MM.1S (cell line): ENCODE measurements at regions not wholly inside any gene's neighbourhood (a gene's known extent, or its start where the extent isn't known, plus 50 kb on each side); places are given as distances from the start of the nearest gene placed in this dataset.

ENCODE experiments used
- CTCF ChIP-seq: fragments of 300-600 bp; sonication (generic); IDR thresholded peaks from 2 replicates; pipeline ENCODE4 v1.5.1; 2016; ENCODE audit warnings: antibody characterized with exemption, low read length, mixed read lengths
- EZH2 ChIP-seq: fragments of 300-600 bp; sonication (generic); optimal IDR thresholded peaks from 2 replicates; pipeline ENCODE3; 2017; ENCODE audit warnings: low read depth, mild to moderate bottlenecking, antibody characterized with exemption, low read length, mixed read lengths

- TF ChIP-seq CTCF: no peak
- TF ChIP-seq EZH2: no peak
Observed at GRCh38 chr10:61153771-61154170, 209.8 kb upstream of the RHOBTB1 start.
